HG02885 (cell line): ENCODE measurements at regions not wholly inside any gene's neighbourhood (a gene's known extent, or its start where the extent isn't known, plus 50 kb on each side); places are given as distances from the start of the nearest gene placed in this dataset.

Source experiments
- ATAC-seq: cut with Tn5 transposase; IDR thresholded peaks from one replicate; pipeline ENCODE4 v1.9.1; 2021; ENCODE audit warnings: mild to moderate bottlenecking; ENCODE audit not compliant: unreplicated experiment, poor library complexity

DNA sequence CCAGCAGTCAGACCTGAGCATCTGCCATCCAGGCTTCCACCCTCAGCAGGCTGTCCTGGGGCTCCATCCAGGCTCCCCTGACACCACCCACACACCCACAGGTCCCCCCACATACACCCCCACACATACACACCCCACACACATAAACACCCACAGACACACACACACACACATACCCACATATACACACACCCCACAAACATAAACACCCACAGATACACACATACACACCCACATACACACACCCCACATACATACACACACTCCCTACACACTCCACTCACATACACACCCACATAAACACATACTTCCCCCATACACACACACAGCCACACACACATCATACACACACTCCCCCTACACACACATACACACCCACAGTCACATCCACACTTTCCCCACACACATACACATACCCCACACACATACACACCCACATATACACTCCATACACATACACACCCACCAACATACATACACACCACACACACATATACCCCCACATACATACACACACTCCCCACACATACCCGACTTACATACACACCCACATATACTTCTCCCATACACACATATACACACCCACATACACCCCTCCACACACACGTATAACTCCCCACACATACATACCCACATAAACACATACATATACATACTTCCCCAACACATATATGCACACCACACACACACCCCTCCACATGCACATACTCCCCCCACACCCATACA is 183.3 kb upstream of the ETAA1 start:
- ATAC-seq = no peak

DNA sequence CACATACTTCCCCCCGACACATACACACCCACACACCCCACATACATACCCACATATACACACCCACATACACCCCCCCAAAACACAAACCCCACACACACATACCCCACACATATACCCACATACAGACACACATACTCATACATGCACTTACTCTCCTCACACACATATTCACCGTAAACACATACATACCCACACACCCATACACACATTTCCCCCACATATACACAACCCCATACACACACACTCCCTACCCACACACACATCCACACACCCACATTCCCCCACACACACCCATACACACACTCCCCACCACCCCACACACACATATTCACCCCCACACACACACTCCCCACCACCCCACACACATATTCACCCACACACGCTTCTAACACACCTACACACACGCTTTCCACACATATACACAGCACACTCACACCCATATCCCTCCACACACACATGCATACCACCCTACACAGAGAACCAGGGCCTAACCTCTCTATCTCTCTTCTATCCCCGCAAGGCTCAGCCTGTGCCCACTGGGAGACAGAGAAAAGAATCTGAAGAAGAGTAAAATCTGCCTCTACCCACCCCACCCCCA is 182.4 kb upstream of the ETAA1 start:
- no peak for ATAC-seq

DNA sequence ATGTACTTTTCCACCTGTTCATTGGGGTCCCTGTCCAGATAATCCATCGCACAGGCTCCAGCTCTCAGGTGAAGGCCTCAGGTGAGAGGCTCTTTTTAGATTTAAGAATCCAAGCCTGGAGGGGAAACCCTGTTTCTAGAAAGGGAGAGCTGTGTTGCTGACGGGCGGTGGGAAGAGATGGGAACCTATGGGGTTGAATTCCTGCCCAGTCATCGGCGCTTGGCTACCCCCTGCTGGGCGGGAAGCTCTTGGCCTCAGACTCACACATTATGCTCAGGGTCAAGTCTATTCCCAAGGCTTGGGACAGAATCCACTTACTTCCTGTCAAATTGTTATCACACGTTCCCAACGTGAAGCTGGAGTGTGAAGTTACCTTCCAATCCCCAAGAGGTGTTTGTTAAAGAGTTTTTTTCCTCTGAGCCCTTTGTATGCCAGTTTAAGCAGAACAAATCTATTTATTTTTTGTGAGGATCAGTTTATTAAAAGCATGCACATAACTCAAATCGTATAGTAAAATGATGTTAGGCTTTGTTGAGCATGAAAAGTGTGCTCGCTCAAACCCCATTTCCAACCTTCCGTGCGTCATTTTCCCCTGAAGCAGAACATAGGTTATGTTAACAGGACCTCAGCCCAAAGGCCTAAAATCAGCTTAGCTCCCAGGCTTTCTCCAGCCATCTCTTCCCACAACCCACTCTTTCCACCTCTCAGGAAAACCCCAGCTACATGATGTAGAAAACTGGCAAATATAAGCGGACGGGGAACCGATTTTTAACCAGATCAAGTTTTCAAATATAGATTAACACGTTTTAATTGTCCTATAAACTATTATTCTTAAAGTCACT is 181.7 kb upstream of the ETAA1 start:
- ATAC-seq = no peak

DNA sequence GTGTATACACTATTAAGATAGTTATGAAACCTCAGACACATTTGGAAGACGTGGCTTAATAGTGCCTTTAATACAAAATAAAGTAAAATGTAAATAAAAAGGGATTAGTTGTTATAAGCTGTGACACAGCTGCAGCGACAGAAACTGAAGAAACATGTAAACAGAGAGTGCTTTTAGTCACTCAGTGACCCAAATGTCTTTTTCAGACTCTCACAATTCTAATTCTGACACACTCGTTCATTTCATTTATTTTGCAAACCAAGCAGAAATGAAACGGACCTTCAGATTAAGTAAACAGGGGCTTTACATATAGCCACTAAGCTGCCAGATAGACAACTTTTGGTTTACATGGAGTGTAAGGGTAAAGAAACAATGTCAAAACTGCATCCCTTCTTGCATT is 181.0 kb upstream of the ETAA1 start:
- no peak for ATAC-seq

DNA sequence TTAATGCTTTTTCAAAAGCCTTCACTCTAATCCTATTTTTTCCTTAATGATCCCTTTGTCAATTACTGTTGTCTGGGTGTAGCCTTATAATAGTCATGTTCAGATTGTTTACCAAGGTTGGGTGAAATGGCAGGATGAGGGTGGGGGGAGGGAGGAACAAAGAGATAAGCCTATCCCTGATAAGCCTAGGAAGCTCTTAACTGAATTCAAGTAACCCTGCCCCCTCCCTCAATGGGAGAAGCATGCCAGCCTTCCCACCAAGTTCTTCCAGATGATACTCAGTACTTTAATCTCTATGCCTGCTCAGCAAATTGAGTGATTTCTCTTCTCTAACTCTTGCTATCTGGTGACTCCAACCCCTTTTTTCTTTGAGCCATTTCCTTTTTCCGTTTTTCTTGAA is 180.3 kb upstream of the ETAA1 start:
- ATAC-seq = no peak

DNA sequence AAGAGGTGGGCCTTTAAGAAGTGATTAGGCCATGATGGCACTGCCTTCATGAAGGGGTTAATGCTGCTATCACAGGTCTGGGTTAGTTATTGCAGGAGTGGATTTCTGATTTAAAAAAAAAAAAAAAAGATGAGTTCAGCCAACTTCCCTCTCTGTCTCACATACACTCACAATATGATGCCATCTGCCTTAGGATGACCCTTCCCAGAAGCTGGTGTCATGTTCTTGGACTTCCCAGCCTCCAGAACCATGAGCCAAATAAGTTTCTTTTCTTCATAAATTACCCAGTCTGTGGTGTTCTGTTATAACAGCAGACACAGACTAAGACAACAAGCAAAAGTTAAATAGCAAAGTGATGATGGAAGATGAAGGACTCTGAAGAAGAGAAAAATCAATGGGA is 179.7 kb upstream of the ETAA1 start:
- ATAC-seq = no peak

DNA sequence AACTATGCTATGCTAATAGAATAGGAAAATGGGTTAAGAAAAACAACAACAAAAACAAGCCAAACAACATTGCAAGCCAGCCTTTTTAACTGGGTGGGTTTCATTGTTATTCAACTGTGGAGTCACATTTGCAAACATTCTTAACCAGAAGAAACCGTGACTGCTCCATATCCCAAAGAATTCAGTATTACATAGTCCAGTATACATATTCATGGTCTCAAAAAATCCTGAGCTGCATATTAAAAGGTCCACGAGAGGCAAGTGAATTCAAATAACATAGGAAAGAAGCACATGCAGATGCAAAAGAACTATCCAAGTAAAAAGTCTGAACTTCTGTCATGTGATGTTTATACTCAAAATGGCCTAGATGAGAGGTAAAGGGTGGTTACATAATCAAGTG is 179.1 kb upstream of the ETAA1 start:
- ATAC-seq = no peak

DNA sequence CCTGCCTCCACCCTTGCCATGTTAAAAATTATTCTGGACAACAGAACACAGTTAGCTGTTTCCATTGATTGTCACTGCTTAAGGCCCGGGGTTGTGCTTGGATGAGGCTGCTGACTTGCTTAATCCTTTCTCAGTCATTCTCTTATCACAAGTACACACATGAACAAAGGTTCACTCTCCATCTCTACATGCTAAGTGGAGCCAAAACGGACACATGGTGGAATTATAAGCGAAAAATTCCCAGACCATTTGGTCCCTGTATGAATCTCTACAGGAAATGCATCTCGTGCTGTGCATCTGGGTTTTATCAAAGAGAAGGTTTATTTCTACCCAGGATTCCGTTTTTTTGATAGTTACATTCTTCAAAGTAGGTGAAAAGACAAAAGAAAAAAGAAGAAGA is 177.5 kb upstream of the ETAA1 start:
- no peak for ATAC-seq

DNA sequence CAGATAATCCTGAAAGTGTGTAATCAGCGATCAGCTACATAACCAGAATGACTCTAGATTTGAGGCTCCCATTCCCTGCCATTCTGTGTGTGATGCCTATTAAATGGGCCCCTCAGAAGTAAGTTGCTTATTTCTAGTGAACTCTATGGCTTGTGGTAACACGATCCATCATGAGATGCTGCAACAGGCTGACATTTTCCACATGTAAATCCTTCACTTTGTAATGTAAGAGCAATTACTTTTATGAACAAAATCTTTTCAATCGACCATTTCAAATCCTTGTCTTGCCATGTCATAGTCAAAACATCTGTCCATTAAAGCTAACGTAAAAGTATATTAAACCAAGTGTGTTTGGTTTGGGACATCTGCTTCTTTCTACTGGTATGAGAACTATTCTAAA is 175.9 kb upstream of the ETAA1 start:
- no peak for ATAC-seq

DNA sequence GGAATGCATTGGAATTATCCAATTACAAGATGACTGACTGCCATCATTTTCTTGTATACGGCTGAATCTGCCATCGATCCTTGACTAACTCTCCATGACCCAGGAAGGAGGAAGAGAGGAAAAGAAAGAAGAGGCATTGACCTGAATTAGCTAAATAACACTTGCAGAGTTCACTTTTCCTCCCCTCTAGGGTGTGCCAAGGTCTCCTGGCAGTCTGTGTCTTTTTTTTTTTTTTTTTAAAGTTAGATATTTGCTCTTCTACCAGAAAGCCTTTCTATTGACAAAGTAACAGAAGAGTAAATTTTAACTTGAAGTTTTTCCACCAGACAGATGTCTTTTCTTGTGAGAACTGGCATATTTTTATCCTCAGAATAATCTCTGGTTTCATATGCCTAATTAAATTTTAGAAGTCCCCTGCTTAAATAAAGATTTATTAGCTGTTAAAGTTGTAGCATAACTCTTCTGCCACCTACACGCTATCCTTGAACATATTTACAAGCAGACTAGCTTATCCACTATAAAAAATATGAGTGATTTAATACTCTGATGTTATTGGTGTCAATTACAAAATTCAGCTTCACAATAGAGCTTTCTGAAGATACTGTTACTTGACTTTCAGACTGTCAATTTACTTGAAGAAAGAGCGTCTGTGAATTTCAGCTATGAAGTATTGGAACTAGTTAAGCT is 171.7 kb upstream of the ETAA1 start:
- no peak for ATAC-seq

DNA sequence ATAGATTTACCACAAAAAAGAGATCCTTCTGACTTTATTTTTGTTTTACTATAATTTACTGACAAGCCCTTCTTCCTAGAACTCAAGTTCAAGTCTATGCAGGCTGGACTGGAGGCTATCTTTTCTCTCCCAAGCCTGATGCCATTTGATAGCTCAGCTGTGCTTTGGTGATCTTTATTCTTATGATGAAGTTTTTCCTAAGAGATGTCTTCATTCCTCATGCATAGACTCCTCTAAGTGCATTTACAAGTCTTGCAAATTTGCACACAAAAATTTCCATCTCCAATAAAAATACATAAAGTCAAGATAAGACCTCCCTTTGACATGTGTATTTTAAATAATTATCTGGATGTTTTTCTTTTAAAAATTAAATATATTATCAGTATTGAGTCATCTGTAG is 167.4 kb upstream of the ETAA1 start:
- ATAC-seq = no peak

DNA sequence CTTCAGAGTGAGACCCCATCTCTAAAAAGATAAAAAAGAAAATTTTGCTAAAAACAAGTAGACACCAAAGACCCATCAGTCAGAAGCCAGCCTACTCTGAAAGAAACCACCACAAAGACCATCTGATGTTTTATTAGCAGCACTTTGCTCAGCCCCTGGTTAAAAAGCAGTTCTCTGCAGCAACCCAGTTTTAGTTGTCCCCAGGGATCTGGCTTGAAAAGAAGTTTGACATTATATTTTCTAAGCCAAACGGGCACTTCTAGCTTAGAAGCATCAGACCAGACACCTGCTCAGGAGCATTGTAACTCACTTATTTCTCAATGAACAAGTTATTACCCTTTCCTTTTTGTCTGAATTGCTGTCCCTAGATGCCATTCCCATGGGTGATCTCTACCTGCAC is 164.2 kb upstream of the ETAA1 start:
- ATAC-seq = no peak

DNA sequence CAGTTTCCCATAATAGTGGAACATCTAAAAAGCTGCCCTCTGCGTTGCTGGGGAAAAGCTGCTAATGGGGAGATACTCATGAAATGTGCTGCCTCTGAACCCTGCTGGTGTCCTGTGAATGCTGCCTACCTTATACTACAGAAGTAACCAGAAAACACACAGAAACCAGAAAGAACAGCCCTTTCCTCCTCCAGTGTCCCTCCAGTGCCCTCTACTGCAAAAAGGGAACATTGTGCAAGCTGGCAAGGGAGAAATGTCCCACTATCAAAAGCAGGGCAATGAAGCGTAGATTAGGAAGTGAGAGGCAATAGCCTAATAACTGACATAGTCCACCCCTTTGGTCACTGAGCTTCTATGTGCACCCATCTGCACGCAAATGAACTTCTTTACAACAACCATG is 162.7 kb upstream of the ETAA1 start:
- no peak for ATAC-seq

DNA sequence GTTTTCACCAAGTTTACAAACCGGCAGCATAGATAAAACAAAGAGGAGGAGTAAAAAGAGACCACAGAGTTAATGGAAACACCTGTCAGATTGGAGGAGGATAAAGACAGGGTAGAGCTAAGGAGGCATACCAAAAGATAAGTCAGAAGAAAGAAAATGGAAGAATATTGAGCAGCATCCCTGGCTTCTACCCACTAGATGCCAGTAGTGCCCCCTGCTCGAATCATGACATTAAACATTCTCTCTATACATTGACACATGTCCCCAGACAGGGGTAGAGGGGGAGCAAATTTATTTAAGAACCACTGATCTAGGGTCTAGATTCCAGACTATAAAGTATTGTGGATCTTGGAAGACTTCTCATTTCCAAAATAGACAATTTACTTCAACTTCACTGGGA is 159.8 kb upstream of the ETAA1 start:
- ATAC-seq = no peak

DNA sequence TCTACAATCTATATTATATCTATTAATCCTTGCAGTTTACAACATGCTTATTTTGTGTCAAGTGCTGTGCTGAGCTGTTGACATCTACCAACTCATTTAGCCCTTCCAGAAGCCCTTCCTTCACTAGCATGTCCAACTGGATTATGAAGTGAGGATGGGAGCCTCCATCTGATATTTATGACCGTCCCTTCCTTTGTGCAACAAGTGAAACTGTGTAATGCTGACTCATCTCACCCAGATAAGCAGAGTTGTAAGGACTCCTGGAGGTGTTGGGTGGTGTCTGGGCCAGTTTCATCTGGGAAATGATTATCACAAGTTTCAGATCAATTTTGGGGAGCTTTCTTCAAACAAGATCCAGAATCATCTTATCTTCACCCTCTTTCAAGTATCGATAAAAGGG is 156.6 kb upstream of the ETAA1 start:
- ATAC-seq = no peak

DNA sequence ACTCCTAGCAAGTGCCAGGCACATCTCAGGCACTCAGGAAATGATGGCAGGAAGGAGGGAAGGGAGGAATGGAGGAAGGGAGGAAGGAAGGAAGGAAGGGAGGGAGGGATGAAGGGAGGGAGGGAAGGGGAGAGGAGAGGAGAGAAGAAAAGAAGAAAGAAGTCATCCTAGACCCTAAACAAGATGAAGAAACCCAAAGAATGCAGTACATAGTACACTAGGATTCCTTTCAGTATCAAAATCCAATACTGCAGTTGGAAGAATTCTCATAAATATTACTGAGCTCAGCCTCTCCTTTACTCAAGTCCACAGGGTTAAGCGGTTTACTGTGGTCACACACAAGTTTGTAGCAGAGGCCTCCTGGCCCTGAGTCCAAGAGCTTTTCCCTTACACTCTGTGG is 155.7 kb upstream of the ETAA1 start:
- no peak for ATAC-seq

DNA sequence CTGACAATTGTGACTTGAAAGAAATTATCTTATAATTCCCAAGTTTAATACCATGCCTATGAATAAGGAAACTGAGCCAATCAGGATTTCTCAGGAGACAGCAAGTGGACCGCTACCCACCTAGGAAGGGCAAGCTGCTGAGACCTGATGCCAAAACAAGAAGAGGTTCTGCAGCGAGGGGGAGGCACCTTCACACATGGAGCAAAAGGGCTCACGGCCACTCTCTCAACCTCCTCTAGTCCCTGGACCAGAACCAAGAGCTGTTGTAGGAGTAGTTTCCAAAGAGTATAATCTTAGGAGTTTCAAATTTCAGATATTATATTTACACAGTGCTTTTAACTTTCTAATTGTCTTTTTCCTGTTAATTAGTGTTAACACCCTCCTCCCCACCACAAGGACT is 154.7 kb upstream of the ETAA1 start:
- no peak for ATAC-seq

DNA sequence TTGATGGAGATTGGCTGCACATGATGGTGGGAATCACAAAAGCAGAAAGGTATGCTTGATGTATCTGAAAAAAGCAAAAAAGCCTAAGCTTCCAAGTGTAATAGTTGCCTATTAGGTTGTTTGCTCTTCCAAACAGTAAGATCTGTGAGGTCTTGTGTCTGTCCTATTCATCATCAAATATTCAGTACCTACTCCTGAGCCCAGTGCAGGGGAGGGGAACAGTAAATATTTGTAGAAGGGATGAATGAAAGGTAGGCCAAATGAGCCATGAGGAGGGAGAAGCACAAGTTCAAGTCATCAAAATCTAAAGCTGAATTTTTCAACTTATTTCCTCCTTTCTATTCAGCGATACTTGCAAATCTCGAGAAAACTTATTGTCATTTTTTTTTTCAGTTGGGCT is 153.2 kb upstream of the ETAA1 start:
- no peak for ATAC-seq

DNA sequence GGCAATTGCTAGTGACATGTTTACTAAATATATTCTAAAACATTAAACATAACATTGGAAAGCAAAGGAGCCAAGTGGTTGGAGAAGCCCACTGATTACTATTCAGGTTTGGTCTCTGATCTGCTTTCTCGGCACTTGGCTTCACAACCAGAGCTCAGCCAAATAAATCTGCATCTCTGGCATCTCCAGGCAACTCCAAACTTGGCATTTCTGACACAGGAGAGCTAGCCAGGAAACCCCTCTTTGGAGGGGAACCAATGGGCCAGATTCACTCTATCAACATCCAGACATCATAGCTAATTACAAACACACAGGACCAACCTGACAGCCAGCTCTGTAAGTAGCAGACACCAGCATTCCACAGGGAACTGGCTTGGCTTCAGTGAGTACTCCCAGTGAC is 150.3 kb upstream of the ETAA1 start:
- ATAC-seq = no peak

DNA sequence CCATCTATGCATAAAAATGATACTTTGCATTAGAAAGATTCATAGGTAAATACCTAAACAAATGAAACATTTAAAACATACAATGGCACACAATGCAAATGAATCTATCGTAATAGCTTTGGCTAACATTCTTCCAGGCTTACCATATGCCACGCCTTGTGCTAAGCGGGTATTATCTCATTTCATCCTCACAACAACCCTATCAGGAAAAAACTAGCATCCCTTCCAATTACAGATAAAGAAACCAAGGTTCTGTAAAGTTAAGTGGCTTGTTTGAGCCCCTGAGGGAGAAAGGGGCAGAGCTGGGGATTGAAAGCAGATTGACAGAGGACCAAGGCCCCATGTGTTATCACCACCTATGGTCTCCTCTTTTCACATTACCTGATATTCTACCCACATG is 145.4 kb upstream of the ETAA1 start:
- no peak for ATAC-seq
